NCI-H2227 (cell line): ENCODE measurements at regions not wholly inside any gene's neighbourhood (a gene's known extent, or its start where the extent isn't known, plus 50 kb on each side); places are given as distances from the start of the nearest gene placed in this dataset.

Experiments
- DNase-seq: peaks from one replicate; lab custom pipeline; 2025; ENCODE audit not compliant: unreplicated experiment; lab: John Stamatoyannopoulos, UW

DNA sequence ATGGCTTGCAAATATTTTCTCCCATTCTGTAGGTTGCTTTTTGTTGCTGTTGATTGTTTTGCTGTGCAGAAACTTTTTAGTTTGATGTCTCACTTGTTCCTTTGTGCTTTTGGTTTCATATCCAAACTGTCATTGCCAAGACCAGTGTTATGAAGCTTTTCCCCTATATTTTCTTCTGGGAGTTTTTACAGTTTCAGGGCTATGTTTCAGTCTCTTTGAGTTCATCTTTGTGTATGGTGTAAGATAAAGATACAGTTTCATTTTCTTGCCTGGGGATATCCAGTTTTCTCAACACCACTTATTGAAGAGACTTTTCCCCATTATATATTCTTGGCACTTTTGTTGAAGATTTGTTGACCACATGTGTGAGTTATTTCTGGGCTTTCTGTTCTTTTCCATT lies 139.9 kb downstream of the MRPL57 start:
- DNase-seq: no peak

- no peak for DNase-seq
These were observed 140.1 kb downstream of the ZDHHC20 start for GRCh38 chr13:21318891-21319532.

- DNase-seq: no peak
These were observed 139.0 kb downstream of the ZDHHC20 start for GRCh38 chr13:21319869-21320641.

DNA sequence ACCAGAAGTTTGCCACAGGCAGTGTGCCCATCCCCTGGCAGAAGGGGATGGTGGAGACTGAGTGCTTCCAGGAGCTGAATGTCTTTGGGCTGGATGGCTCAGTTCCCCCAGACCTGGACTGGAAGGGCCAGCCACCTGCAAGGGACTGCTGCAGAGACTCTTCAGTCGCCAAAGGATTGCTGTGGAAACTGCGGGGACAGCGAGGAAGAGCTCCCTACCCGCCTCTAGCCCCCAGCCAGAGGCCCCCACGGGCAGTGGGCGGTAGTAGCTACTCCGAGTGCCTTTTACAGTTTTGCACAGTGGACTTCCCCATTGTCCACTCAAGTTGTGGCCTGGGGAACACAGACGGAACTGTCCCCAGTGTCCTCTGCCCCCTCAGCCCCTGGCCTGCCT lies 138.5 kb downstream of the ZDHHC20 start:
- DNase-seq: no peak

DNA sequence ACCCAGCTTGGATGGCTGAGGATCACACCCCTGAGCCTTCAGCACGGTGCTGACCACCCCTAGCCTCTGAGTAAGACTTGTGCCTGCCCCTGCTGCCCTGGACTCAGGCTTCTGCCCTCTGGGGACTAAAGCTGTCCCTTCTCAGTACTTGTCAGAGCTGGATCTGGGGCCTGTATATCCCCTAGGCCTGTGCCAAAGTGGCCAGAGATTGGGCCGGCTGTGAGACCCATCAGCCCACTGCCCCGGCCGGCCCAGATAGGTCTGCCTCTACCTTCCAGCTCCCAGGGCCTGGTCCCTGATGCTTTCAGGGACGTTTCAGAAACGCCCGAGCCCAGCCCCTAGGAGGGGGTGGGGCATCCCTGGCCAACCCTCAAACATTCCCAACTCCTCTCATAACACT lies 137.8 kb downstream of the ZDHHC20 start:
- no peak for DNase-seq

- DNase-seq: no peak
These were observed 136.7 kb downstream of the ZDHHC20 start for GRCh38 chr13:21322327-21322965.
